Left renal pelvis (tissue), 4 donors: ENCODE measurements at regions not wholly inside any gene's neighbourhood (a gene's known extent, or its start where the extent isn't known, plus 50 kb on each side); places are given as distances from the start of the nearest gene placed in this dataset.
"Not testable (repeated sequence)": the region's sequence is repeated elsewhere in the genome, so short reads cannot be mapped to it uniquely, and the experiment has no call there.

Experiments
- DNase-seq, 4 donors: peaks; one replicate each; pipeline ENCODE4 v3.0.0-alpha.2; 2013; ENCODE audit warnings: low read depth in 4 of 4, low spot score in 3 of 4

GRCh38 chr2:34789169-34789568, 1190.1 kb upstream of the FAM98A start:
- DNase-seq: no peak

- no peak for DNase-seq
These were observed 1188.2 kb upstream of the FAM98A start for GRCh38 chr2:34787341-34787740.

- DNase-seq: no peak
These were observed 1186.2 kb upstream of the FAM98A start for GRCh38 chr2:34785206-34785785.

GRCh38 chr2:34784701-34785100, 1185.6 kb upstream of the FAM98A start:
- DNase-seq: no peak

GRCh38 chr2:34750742-34751141, 1151.6 kb upstream of the FAM98A start:
- not testable (repeated sequence) for DNase-seq

GRCh38 chr2:34747643-34748042, 1148.5 kb upstream of the FAM98A start:
- no peak for DNase-seq

- DNase-seq: peak in 1 of 4 donors; percentile 1
These were observed 1139.6 kb upstream of the FAM98A start for GRCh38 chr2:34738691-34739090.

- DNase-seq: no peak
These were observed 1138.0 kb upstream of the FAM98A start for GRCh38 chr2:34737146-34737545.

- DNase-seq: no peak
These were observed 1137.4 kb upstream of the FAM98A start for GRCh38 chr2:34736482-34736881.

- DNase-seq: no peak
These were observed 1135.6 kb upstream of the FAM98A start for GRCh38 chr2:34734662-34735061.

- no peak for DNase-seq
These were observed 1134.9 kb upstream of the FAM98A start for GRCh38 chr2:34734042-34734441.

GRCh38 chr2:34731292-34731691, 1132.2 kb upstream of the FAM98A start:
- no peak for DNase-seq

GRCh38 chr2:34729845-34730244, 1130.7 kb upstream of the FAM98A start:
- no peak for DNase-seq

- DNase-seq: no peak
These were observed 1125.0 kb upstream of the FAM98A start for GRCh38 chr2:34724107-34724506.

- DNase-seq: no peak
These were observed 1124.6 kb upstream of the FAM98A start for GRCh38 chr2:34723683-34724082.

GRCh38 chr2:34719206-34719605, 1120.1 kb upstream of the FAM98A start:
- no peak for DNase-seq

- no peak for DNase-seq
These were observed 1106.6 kb upstream of the FAM98A start for GRCh38 chr2:34705551-34706247.

GRCh38 chr2:34703292-34703691, 1104.2 kb upstream of the FAM98A start:
- no peak for DNase-seq

- not testable (repeated sequence) for DNase-seq
These were observed 1103.3 kb upstream of the FAM98A start for GRCh38 chr2:34702391-34702790.

- not testable (repeated sequence) for DNase-seq
These were observed 1078.5 kb upstream of the FAM98A start for GRCh38 chr2:34677591-34677990.

- not testable (repeated sequence) for DNase-seq
These were observed 1078.0 kb upstream of the FAM98A start for GRCh38 chr2:34677119-34677531.

GRCh38 chr2:34670482-34670881, 1071.4 kb upstream of the FAM98A start:
- no peak for DNase-seq

GRCh38 chr2:34666821-34667220, 1067.7 kb upstream of the FAM98A start:
- no peak for DNase-seq
